GM23338 (cell line): ENCODE measurements at regions not wholly inside any gene's neighbourhood (a gene's known extent, or its start where the extent isn't known, plus 50 kb on each side); places are given as distances from the start of the nearest gene placed in this dataset.

Experiments
- EZH2 ChIP-seq: fragments of 200-600 bp; sonication (generic); IDR thresholded peaks from one replicate; pipeline ENCODE4 v1.8.0; 2017; ENCODE audit warnings: antibody characterized with exemption, mild to moderate bottlenecking, low read depth; ENCODE audit not compliant: unreplicated experiment
- EZH2phosphoT487 ChIP-seq: fragments of 200-600 bp; sonication (generic); IDR thresholded peaks from one replicate; pipeline ENCODE4 v1.8.1; 2018; ENCODE audit warnings: antibody characterized with exemption; ENCODE audit not compliant: unreplicated experiment
- NANOG ChIP-seq: IDR thresholded peaks from 2 replicates; pipeline ENCODE4 v1.6.1; 2016; ENCODE audit warnings: antibody characterized with exemption, borderline replicate concordance
- POLR2AphosphoS5 ChIP-seq: IDR thresholded peaks from 2 replicates; pipeline ENCODE4 v1.6.1; 2016; ENCODE audit warnings: antibody characterized with exemption, low read depth
- ZNF331 ChIP-seq: fragments of 250-450 bp; sonication (Bioruptor Pico); IDR thresholded peaks from 2 replicates; pipeline ENCODE4 v1.5.0; 2020; ENCODE audit warnings: low read depth, mild to moderate bottlenecking, moderate library complexity
- TF ChIP-seq, protein P1 (sequence below): IDR thresholded peaks from one replicate; pipeline ENCODE4 v1.6.1; 2018; ENCODE audit warnings: antibody characterized with exemption; ENCODE audit not compliant: unreplicated experiment
- TF ChIP-seq, protein P2 (sequence below), 2 experiments: fragments of 200-600 bp in 1 of 2; sonication (generic) in 1 of 2; conservative IDR thresholded peaks; 2 replicates each; pipeline versions ENCODE4 v1.5.1 to v1.6.1; 2016 to 2017; ENCODE audit warnings: antibody characterized with exemption in 2 of 2, low read depth in 2 of 2, mild to moderate bottlenecking in 2 of 2, moderate library complexity in 1 of 2

DNA sequence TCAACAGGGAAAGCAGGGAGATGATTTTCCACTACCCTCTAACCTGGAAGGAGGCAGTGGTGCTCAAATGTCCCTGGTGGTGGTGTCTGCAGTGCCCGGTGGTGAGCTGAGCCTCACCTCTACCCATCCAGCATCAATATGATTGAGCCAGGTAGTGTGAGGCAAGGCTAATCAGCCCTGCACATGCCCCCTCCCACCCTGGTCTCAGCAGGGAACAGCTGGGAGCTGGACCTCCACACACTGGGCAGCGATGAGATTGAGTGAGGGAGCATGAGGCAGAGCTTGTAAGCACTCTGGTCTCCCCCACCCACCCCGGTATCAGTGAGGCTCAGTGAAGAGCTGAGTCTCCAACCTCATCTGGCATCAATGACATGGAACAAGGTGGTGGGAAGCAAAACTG is 634.3 kb downstream of the PTPRU start:
- TF ChIP-seq EZH2, result no peak
- TF ChIP-seq, protein P1, sequence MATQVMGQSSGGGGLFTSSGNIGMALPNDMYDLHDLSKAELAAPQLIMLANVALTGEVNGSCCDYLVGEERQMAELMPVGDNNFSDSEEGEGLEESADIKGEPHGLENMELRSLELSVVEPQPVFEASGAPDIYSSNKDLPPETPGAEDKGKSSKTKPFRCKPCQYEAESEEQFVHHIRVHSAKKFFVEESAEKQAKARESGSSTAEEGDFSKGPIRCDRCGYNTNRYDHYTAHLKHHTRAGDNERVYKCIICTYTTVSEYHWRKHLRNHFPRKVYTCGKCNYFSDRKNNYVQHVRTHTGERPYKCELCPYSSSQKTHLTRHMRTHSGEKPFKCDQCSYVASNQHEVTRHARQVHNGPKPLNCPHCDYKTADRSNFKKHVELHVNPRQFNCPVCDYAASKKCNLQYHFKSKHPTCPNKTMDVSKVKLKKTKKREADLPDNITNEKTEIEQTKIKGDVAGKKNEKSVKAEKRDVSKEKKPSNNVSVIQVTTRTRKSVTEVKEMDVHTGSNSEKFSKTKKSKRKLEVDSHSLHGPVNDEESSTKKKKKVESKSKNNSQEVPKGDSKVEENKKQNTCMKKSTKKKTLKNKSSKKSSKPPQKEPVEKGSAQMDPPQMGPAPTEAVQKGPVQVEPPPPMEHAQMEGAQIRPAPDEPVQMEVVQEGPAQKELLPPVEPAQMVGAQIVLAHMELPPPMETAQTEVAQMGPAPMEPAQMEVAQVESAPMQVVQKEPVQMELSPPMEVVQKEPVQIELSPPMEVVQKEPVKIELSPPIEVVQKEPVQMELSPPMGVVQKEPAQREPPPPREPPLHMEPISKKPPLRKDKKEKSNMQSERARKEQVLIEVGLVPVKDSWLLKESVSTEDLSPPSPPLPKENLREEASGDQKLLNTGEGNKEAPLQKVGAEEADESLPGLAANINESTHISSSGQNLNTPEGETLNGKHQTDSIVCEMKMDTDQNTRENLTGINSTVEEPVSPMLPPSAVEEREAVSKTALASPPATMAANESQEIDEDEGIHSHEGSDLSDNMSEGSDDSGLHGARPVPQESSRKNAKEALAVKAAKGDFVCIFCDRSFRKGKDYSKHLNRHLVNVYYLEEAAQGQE, result no peak
- TF ChIP-seq ZNF331 (CRISPR knock-in tag), result no peak
- no peak for TF ChIP-seq EZH2phosphoT487
- TF ChIP-seq, protein P2, sequence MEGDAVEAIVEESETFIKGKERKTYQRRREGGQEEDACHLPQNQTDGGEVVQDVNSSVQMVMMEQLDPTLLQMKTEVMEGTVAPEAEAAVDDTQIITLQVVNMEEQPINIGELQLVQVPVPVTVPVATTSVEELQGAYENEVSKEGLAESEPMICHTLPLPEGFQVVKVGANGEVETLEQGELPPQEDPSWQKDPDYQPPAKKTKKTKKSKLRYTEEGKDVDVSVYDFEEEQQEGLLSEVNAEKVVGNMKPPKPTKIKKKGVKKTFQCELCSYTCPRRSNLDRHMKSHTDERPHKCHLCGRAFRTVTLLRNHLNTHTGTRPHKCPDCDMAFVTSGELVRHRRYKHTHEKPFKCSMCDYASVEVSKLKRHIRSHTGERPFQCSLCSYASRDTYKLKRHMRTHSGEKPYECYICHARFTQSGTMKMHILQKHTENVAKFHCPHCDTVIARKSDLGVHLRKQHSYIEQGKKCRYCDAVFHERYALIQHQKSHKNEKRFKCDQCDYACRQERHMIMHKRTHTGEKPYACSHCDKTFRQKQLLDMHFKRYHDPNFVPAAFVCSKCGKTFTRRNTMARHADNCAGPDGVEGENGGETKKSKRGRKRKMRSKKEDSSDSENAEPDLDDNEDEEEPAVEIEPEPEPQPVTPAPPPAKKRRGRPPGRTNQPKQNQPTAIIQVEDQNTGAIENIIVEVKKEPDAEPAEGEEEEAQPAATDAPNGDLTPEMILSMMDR (conservative IDR thresholded peaks at IDR 0.05; ENCODE audit: low read depth in 2 of 2), result no peak
- no peak for TF ChIP-seq POLR2AphosphoS5
- no peak for TF ChIP-seq NANOG
